ENCODE measurements at regions not wholly inside any gene's neighbourhood (a gene's known extent, or its start where the extent isn't known, plus 50 kb on each side); places are given as distances from the start of the nearest gene placed in this dataset.
"Not testable (repeated sequence)": the region's sequence is repeated elsewhere in the genome, so short reads cannot be mapped to it uniquely, and the experiment has no call there.

DNA sequence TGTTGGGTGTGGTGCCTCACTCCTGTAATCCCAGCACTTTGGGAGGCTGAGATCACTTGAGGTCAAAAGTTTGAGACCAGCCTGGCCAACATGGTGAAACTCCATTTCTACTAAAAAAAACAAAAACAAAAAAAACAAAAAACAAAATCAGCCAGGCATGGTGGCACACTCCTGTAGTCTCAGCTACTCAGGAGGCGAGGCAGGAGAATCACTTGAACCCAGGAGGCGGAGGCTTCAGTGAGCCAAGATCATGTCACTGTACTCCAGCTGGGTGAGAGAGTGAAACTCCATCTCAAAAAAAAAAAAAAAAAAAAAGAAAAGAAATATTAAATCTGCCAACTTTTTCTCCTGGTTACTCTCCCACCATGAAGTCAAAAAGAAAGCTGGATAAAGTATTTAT lies 107.5 kb upstream of the SYNCRIP start:
- not testable (repeated sequence) for DNase-seq, ATAC-seq

DNA sequence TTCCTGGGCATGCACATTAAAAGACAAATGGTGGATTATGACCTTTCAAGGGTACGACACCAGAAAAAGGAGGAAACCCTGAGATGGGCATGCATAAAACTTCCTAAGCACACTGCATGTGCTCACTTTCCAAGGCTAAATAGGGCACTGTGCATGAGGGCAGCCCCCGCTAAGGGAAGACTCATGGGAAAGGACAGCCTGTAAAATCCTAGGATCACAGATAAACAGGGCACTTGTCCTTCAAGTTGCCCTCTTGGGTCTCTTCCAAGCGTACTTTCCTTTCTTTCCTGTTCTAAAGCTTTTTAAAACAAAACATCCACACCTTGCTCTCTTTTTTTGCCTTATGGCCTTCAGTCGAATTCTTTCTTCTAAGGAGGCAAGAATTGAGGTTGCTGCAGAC lies 106.5 kb upstream of the SYNCRIP start:
- DNase-seq = no peak
- no peak for ATAC-seq

DNA sequence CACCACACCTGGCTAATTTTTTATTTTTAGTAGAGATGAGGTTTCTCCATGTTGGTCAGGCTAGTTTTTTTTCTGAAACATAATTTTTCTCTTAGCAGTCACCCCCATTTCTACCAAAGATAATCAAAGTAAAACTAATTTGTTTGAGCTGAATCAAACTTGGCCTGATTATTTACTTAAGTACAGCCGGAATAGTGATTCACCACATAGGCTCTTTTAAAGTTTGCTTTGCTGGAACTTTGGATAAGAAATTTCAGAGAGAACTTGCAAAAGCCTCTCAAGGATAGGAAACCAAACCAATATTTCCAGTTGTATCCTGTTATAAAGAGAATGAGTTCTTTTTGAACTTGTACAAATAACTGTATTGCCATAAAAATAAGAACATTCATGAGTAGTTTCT lies 105.0 kb upstream of the SYNCRIP start:
- DNase-seq (no peak), ATAC-seq (no peak)

GRCh38 chr6:85747093-85747492 lies 104.4 kb upstream of the SYNCRIP start:
- ATAC-seq = no peak

GRCh38 chr6:85744433-85744970 lies 101.8 kb upstream of the SYNCRIP start:
- no peak for ATAC-seq
- DNase-seq = no peak

More at GRCh38 chr6:85747093-85747492, 104.4 kb upstream of the SYNCRIP start:
- no peak for DNase-seq

DNA sequence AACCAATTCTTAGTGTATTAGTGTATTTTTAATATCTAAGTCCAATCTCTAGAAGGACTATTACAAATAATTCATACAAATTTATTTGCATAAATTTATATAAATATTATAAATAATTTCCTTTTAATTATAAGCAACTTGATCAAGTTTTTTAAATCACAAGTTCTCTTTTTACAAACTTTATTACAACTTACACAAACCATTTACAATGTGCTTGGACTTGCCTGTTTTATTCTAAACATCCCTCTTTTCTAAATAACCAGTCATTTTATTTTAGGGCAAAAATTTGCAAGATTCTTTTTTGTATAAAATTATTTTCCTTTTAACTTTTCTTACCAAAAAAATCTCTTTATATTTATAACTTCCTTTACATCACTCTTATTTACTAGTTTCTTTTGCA lies 83.5 kb upstream of the SYNCRIP start:
- no peak for DNase-seq
- ATAC-seq = no peak

GRCh38 chr6:85715797-85716196 lies 73.1 kb upstream of the SYNCRIP start:
- ATAC-seq (no peak), DNase-seq (no peak)

DNA sequence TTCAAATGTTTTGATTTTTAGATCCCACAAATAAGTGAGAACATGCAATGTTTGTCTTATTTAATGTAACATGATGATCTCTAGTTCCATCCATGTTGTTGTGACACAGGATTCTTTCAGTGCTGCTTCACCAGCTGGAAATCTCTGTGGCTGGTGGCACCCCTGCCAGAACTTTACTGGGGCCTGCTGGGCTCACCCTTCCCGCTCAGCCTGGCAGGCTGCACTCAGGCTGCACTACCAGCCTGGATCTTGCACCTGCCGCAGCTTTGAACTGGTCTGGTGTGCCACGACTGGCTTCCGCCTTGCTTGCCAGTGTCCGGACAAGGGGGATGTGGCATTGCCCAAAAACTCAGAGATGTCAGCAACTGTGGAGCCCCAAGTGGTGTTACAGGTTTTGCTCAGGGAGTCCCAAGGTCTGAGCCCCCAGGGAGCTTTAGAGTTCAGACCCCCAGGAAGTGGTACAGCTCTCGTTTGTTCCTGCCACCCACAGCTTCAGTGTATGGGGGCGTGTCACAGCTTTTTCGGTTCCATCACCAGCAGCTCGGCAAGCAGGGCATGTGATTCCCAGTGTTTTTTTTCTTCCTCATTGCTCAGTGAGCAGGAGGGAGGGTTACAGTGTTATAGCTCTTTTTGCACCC lies 72.3 kb upstream of the SYNCRIP start:
- ATAC-seq = no peak

DNA sequence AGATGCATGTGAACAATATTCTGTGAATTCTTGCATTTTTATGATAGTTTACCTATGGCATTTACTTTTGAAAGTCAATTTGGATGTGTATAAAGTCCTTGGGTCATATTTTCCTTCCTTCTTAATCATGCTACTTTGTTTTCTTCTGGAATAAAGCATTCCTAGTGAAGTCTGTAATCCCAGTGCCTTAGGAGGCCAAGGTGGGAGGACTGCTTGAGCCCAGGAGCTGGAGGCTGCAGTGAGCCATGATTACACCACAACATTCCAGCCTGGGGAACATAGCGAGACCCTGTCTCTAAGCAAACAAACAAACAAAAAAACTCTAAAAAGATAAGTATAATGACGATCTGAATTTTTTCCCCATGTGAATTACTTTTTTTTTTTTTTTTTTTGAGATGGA lies 69.7 kb upstream of the SYNCRIP start:
- DNase-seq = no peak
- no peak for ATAC-seq

More for the DNA sequence above, 72.3 kb upstream of the SYNCRIP start:
- no peak for DNase-seq

- not testable (repeated sequence) for DNase-seq, ATAC-seq
Measured at GRCh38 chr6:85707515-85708145, 64.9 kb upstream of the SYNCRIP start.

DNA sequence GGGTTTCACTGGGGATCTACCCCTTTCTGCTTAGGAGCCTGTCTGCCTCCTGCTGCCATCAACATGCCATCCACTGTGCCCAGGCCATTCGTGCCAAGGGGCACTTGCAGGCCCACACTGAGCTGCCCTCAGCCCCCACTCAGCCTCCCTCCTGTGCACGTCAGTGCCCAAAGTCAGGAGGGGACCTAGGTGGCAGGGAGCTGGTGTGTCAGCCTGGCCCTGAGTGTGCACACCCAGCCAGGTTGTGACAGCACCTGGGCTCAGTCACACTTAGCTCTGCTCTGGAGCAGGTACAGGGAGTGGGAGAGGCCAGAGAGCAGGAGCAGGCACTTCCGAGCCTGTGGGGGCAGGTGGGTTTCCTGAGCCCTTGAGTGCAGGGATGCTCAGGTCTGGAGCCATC lies 63.6 kb upstream of the SYNCRIP start:
- no peak for ATAC-seq
- DNase-seq = no peak

- DNase-seq (no peak), ATAC-seq (no peak)
Measured at GRCh38 chr6:85705220-85705619, 62.5 kb upstream of the SYNCRIP start.

DNA sequence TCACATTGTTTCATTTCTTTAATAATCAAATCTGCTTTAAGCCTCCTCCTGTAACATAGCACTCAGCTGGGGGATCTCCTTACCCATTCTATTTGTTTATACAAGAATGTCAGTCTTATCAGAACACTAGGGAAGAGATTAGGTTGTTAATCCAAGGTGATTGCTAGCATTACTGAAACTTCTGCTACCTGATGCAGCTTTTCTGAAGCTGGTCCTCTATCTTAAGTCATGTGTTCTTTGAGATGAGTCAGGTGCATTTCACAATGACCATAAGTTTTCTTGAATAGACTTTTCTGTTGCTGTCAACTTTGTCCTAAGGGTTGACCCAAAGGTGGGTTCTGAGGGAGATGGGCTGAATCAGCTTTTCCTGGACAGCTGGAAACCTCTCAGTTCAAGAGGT lies 60.7 kb upstream of the SYNCRIP start:
- ATAC-seq (no peak), DNase-seq (no peak)
